CD1c-positive myeloid dendritic cell (primary cell): ENCODE measurements at regions not wholly inside any gene's neighbourhood (a gene's known extent, or its start where the extent isn't known, plus 50 kb on each side); places are given as distances from the start of the nearest gene placed in this dataset.
A peak's percentile ranks its signal among the peaks of the same experiment; 100 is the strongest.
"Not testable (repeated sequence)": the region's sequence is repeated elsewhere in the genome, so short reads cannot be mapped to it uniquely, and the experiment has no call there.

Experiments used
- DNase-seq: peaks from one replicate; pipeline ENCODE4 v3.0.0-alpha.2; 2016; ENCODE audit errors: extremely low spot score

DNA sequence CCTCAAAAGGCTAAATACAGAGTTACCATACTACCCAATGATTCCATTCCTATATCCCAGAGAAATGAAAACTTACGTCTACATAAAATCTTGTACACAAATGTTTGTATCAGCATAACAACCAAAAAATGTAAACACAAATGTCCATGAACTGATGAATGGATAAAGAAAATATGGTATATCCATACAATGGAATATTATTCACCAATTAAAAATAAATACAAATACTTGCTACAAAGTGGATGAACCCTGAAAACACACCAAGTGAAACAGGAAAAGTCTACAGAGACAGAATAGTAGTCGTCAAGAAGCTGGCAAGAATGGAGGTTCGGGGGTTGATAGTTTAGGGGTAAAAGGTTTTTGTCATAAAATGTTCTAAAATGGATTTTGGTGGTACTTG, 54.0 kb upstream of the ANKRD28 start:
- no peak for DNase-seq

DNA sequence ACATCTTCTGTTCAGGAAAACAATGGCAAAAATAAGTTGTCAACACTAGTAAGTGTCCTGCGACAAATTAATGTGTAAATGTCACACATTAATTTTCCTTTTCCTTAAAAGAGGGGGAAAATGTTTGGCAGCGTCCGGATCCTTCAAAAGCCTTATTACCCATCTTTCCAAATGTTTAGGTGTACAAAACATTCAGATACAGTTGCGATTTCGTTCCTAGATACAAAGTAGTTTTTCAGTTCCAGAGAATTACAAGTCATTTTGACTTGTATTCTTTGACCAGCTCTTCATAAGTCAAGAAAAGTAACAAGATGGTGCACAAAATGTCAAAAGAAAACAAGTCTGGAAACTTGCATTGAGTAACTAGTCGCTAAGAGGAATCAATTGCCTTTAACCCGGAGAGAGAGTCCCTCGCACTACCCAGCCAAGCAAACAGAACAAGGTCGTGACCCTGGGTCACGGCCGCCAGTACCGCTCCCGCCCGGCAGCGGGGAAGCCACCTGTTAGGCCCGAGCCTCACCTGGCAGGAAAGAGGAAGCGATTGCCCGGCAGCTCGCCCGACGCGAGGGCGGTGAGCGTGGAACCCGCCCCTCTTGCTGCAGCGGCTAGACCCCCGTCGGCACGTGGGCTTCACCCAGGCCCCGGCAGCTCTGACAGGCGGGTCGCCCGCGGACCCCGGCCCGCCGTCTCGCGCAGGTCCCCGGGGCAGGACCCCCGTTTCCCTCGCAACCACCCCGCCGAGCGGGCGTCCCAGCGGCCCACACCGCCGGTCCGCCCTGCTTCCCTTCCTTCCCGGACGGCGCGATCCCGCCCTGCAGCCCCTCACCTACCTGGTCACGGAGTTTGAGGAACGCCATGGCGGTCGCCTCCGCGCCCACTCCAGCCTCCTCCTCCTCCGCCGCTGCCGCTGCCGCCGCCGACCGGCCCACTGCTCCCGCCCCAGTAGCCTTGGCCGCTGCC, 61.0 kb upstream of the ANKRD28 start:
- peak; percentile 40 for DNase-seq

DNA sequence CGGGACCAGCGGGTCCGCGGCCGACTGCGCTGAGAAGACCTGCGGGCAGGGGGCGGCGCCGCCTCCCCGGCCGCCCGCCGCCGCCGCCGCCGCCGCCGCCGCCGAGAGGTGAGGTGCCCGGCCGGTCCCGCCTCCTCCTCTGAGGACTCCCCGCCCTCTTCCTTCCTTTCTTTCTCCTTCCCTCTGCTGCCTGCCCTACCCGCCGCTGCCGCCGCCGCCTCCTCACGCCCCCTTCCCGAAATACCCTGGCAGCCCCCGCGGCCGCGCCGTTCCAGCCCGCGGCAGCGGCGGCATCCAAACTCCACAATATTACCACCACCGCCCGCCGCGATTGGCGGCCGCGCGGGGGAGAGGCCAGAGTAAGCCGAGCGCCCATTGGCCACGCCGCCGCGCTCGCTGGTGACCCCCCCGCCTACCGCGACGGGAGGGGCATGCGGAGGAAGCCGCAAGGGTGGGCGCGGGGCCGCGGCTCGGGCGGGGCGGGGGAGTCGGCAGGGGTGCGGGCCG, 61.8 kb upstream of the ANKRD28 start:
- peak; percentile 87 for DNase-seq

DNA sequence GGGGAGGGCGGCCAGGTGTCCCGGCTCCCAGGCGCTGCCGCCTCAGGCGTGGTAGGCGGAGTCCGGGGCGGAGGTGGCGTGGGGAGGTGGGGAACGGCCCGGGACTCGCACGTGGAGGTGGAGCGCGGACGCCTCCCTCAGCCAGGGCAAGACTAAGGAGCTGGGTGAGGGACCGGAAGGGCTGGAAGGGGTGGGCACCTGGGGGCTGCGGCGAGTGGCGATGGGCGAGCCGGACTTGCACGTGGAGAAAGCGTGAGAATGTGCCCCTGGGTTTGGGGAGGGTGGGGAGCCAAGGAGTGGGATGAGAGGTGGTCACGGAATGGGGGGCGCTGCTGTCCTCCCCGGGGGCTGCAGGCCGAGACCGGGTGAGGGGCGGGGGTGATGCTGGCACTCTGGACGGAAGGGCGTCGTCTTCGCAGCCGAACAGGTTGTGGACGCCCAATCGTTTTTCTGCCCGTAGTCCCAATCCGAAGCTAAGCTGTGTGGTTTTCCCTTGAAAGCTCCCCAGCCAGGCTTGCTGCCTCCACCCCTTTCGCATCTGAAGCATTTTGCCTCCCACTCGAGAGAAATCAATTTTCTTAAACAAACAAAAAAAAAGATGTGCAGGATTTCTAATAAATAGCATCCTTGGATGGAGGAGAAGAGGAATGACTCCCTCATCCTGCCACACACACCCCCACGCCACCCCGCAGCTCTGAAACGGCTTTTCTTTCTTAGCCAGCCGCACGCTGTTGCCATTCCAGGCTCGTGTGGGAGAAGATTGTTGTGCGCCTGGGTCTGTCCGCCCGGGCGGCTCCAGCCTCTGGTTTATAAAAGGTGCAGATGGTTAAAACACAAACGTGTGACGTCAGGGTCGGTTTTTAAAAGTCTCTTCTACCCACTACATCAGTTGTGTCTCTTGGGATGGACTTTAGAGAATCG, 62.5 kb upstream of the ANKRD28 start:
- peak; percentile 1 for DNase-seq

DNA sequence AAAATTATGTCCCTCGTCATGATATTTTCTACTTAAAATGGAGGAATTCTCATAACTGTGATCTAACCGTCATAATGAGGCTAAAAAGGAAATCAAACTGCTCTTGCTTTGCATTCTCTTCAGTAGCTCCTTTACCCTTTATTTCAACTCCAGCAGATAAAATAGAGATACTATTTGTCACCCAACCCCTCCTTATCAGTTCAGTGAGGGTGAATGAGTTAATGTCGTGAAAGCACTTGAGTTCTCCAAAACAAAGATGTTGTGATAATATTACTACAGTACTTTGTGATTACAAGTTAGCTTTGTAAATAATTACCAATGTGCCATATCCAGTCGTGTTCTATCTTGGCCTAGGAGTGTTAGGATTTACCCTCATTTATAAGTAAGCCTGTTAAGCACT, 63.4 kb upstream of the ANKRD28 start:
- no peak for DNase-seq

DNA sequence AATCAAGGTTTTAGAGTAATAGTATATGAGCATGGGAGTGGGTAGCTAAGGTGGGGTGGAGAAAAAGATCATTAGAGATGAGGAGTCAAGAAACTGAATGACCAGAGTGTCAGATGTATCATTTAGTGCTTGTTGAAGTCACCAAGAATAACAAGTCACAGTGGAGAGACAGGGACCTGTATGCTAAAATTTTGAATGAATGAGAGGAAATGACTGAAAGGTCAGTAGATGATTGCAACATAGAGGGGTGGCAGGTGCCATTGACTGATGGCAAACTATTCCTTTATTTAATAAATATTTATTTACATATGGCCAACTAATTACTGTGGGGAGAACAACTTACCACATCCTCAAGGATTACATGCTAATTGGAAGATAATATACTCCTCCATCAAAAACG, 75.0 kb upstream of the ANKRD28 start:
- no peak for DNase-seq

DNA sequence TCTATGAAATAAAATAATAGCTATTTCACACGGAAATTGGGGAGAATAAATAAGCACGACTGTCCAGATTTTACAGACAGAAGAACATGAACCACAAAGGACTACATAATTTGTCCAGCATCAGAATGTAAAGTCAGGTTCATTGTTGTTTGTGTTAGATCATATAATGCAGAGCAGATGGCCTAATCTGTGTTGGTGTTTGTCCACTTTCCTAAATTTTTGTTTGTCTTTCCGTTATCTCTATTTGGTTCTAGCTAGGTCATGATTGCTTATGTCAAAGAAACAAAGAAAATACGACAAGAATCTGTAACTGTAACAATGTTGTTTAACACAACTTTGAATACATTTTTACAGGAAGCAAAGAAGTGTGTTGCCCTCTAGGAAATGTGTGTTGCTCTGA, 75.6 kb upstream of the ANKRD28 start:
- no peak for DNase-seq

DNA sequence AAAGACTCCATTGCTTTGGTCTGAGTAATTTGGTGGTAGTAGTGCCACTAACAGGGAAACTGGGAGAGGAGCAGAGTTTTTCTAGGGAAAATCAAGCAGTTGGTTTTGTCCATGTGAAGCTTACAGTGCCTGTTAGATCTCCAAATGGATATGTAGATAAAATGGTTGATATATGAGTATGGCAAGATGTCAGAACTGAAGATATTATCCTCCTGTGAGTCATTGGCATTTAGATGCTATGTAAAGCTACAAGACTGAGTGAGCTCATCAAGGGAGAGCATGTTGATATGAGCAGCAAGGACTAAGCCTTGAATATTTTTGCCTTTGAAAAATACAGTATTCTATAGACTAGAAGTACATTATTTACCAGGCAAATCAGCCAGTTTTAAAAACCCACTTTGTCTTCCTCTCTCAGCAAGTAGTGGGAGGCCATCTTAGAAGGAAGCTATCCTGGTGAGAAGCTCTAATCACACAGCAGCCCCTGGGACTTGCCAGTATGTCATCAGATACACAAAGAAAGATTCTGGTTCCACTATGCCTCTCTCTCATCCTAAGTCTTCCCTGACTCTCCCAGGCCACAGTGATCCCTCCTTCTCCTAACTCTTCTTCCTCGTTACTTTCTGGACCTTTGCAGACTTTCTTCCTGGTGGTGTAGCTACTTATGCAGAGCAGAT, 77.4 kb upstream of the ANKRD28 start:
- no peak for DNase-seq

DNA sequence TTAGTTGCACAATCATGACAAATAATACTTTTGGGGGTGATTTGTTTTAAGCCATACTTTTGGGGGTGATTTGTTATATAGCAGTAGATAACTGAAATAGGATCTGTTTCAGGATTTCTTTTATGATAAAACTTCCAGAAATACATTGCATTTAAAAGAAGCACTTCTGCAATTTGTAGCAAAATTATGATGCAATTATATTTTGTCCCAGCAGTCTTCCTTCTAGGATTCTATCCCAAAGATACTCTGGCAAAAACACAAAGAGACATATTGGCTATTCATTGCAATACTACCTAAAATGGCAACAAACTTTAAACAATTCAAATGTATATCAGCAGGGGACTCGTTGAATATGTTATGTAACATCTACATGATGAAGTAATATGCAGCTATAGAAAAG, 78.9 kb upstream of the ANKRD28 start:
- DNase-seq, result no peak

DNA sequence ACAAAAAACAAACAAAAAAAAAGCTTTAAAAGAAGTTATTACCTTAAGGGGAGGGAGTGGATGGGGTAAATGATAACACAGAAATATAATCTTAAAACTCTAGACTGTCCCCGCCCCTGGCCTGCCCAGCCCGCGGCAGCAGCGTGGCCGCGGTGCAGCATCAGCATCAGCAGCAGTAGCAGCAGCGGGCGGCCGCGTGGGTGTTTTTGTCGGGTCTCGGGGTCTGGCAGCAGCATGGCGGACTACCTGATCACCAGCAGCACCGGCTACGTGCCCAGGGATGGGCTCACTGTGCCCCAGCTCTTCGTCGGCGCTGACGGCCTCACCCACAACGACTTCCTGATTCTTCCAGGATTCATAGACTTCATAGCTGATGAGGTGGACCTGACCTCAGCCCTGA, 80.0 kb upstream of the ANKRD28 start:
- DNase-seq, result no peak

DNA sequence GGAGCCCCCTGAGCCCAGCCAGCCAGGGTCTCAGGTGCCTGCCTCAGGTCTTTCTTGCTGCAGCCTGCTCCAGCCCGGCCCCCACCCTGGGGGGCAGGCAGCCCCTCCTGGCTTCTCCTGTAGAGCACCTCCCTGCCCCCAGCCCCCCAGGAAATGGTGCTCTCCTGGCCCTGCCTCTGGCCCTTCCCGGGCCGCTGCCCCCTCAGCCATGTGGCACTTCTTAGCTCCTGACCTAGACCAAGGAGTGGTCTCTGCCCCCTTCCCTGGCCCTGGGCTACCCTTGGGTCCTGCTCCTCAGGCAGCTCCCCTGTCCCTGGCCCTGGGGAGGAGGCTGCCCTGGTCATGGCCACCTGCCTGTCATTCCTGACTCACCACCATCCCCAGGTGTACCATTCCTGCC, 82.0 kb upstream of the ANKRD28 start:
- not testable (repeated sequence) for DNase-seq

DNA sequence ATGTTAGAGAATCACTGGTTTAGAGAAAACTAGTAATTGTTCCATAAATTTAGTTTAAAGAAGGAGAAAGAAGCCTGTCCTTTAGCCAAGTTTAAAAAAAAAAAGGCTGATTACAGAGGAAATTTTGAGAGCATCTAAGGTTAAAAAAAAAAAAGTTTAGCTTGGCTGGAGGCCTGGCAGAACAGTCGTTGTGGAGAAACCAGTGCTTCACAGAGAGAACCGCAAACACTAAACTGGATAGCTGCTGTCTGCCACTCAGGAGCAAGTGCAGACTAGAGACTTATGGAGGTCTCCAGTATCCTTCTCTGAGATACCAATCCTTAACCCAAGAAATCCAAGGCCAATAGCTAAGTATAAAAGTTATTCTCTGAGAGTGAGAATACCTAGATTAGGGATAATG, 84.8 kb upstream of the ANKRD28 start:
- DNase-seq, result no peak

DNA sequence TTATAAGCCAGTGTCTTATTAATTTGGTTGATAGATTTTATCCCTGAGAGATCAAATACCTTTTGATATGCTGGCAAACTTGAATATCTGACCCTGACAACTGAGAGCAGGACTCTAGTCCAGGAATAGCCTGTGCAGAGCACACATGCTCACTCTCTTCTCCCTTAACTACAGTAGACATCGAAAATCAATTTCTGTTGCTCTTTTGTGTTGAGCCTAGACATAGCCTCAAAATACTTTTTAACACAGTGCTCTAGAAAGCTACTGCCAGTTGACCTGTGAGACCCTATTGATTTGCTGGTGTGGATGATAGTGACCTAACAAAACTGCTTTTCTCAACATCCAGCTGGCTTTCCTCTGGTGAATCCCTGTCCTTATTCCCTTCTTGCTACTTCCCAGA, 86.4 kb upstream of the ANKRD28 start:
- DNase-seq, result no peak

DNA sequence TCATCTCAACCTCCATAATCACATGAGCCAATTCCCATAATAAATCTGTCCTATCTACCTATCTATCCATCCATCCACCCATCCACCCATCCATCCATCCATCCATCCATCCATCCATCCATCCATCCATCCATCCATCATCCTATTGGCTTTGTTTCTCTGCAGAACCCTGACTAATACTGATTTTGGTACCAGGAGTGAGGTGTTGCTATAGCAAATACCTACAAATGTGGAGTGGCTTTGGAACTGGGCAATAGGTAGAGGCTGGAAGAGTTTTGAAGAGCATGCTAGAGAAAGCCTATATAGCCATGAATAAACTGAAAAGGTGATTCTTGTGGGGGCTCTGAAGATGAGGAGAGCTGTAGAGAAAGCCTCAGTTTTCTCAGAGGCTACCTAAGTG, 88.7 kb upstream of the ANKRD28 start:
- no peak for DNase-seq

DNA sequence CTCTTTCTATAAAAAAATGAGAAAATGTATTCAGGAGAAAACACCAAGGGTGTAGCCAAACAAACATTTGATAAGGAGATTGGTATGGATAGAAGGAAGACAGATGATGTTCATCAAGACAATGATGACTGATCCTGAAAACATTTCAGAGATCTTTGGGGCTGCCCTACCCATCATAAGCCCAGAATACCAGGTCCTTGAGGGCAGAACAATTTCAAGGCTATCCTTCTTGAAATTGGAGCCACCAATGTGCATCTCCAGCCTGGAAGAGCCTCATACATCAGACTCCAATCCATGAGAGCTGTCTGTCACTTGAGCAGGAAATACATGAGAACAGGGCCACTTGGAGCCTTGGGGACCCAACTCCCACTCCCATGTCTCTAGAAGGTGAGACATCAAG, 89.5 kb upstream of the ANKRD28 start:
- DNase-seq, result no peak

DNA sequence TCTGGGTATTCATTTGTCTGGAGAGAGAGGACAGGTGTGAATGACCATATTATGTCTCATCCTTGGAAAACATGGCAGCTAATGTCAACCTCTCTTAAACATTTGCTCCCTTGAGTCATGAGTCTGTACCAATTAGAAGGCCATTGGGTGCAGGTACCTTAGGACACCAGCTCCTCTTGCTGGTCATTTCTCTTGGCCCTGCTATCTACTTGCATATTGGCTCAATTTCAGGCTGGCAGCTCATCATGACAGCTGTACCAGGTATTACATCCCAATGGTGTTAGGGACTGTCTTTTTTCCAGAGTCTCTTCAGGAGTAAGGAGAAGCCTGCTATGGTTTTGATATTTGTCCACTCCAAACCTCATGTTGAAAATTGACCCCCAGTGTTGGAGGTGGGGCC, 92.2 kb upstream of the ANKRD28 start:
- no peak for DNase-seq

DNA sequence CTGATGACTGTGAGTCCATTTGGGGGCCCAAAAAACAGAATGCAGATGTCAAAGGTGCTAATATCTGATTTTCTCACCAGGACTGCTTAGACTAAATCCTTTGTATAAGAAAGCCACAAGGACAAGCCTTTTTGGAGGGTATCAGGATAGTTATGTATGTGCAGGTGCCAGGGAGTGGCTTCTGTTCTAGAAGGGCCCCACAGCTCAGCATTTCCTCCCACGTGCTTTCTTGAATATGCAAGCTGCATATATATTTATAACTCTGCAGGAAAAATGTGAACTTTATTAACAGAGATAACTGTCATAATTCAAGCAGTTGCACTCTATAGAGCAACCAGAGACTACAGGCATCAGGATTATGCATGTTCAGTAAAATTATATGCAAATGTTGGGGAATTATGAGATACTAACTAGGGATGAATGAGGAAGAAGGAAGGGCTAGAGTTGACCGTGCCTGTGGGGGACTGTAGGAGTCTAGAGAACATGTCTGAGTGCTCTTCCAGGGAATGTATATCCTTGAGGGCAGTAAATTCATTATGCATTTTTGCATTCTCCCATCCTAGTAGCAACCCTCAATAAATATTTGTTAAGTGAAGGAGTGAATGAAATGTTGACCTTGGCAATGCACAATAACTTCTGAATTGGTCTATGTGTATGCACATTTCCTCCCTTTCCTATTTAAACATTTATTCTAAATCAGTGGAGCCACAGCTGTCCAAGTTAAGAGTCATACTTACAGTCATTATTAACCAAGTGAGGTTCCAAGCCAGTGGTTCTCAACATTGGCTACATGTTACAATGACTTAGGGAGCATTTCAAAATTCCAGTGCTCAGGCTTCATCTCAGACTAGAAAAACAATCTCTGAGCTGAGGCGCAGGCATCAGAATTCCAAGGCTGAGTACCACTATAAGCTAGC, 94.8 kb upstream of the ANKRD28 start:
- no peak for DNase-seq

DNA sequence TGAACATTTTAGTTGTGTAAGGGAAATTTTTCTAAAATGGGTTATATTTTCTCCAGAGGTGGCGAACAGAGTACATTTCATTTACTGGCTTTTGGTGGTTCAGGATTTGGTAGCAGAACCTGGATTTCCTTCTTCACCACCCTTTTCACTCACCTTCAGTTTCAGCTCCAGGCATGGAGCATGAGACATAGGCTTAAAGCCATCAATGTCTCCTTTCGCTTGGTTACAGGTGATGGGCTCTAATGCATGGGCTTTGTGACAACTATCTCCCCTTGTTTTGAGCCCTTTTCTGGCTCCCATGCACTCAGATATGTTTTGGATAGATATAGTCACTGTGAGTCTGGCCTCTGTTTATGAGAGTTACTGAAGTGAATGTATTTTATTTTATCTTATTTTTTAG, 96.6 kb upstream of the ANKRD28 start:
- DNase-seq, result no peak

DNA sequence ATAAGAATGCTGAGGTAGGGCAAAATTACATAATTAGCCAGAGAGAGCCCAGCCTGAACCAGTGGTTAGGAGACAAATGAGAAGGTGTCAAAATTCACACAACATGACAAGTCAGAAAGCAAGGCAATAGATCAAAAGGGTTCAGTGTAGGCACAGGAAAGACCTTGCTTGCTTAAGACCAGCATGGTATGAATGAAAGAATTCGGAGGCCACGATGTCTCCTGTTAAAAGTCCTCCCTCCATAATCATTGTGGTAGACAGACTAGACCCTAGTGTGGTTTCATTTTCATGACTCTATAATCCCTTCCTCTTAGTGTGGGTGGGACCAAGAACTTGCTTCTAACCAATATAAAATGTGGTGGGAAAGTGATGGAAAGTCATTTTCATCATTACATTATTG, 98.7 kb upstream of the ANKRD28 start:
- DNase-seq, result no peak

DNA sequence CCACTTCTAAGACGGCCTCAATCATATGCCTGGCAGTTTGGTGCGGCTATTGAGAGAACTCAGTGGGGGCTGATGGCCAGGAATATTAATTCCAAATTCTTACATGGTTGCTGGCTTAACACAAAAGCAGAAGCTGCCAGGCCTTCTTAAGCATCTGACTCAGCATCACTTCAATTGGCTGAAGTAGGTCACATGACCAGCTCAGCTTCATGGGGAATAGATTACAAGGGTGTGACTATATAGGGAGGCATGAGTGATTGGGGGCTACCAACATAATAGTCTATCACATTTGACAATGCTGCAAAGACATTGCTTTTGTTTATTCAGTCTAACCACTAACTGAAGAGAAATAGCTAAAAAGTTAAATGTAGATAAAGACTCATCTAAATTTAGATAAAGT, 101.6 kb upstream of the ANKRD28 start:
- peak; percentile 24 for DNase-seq

DNA sequence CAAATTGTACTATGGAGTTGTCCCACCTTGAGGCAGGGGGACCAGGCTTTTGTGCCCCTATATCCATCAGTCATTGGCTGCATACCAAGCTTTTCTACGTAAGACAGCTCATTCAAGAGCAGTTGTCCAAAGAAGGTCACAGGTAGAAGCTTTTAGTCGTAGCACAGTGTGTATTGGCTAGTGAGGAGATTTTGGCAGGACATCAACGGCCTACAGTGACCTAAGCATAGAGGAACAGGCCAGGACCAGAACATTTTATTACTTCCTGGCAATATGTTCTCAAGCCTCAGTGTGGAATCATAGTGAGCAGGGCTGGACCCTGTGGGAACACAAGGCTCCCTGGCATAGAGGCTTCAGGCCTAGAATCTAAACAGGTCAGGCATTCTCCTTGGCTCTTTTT, 105.4 kb upstream of the ANKRD28 start:
- DNase-seq, result no peak
